Cardiac muscle cell (in vitro differentiated cells and primary cell): ENCODE measurements at regions not wholly inside any gene's neighbourhood (a gene's known extent, or its start where the extent isn't known, plus 50 kb on each side); places are given as distances from the start of the nearest gene placed in this dataset.
"Not testable (repeated sequence)": the region's sequence is repeated elsewhere in the genome, so short reads cannot be mapped to it uniquely, and the experiment has no call there.

Experiments used
- DNase-seq, 2 donors: peaks; one replicate each; pipeline versions ENCODE4 v3.0.0 to v3.0.0-alpha.2; 2010 to 2017; ENCODE audit warnings: low read depth in 1 of 2, low spot score in 1 of 2
- H3K27ac ChIP-seq: fragments of 200-600 bp; sonication (generic); 2 replicates; pipeline ENCODE4 v1.5.1; 2016
- H3K27me3 ChIP-seq: fragments of 200-600 bp; sonication (generic); 2 replicates; pipeline ENCODE4 v1.6.0; 2016; ENCODE audit warnings: control low read depth
- H3K36me3 ChIP-seq: fragments of 200-600 bp; sonication (generic); 2 replicates; pipeline ENCODE4 v1.5.1; 2016; ENCODE audit warnings: control low read depth
- H3K4me1 ChIP-seq: fragments of 200-600 bp; sonication (generic); 2 replicates; pipeline ENCODE4 v1.8.1; 2017; ENCODE audit warnings: low read depth, mild to moderate bottlenecking, mixed run types
- H3K4me3 ChIP-seq: fragments of 200-600 bp; sonication (generic); 2 replicates; pipeline ENCODE4 v1.5.1; 2016; ENCODE audit warnings: mild to moderate bottlenecking
- H3K9me3 ChIP-seq: fragments of 200-600 bp; sonication (generic); 2 replicates; pipeline ENCODE4 v1.5.1; 2017; ENCODE audit warnings: low read depth, mild to moderate bottlenecking, control low read depth
- CTCF ChIP-seq: IDR thresholded peaks from 2 replicates; pipeline ENCODE4 v1.5.1; 2012; ENCODE audit warnings: low read depth, mild to moderate bottlenecking, low read length

DNA sequence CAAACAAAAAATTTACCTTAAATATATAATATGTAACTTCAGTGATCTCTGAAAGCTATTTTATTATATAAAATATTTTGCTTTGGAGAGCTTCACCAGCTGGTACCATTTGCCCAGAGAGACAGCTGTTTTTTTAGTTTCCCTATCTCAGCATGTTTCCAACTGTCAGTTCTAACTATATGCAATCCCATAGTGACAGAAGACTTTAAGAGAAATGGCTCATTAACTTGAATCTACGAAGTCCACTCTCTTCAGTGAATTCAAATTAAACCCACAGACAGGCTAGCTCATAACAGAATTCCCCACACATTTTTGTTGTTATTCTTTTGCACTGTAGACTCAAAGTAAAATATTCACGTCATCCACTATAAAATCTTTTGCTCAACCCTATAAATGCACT, 251.8 kb upstream of the POU5F2 start:
- no peak for DNase-seq
- H3K36me3 ChIP-seq: no peaks in the 10 kb centered on the region
- no peaks in the 10 kb centered on the region for H3K4me1 ChIP-seq
- H3K9me3 ChIP-seq: no peaks in the 10 kb centered on the region
- H3K4me3 ChIP-seq: no peak overlapping the region
- TF ChIP-seq CTCF: no peak
- no peak overlapping the region for H3K27ac ChIP-seq
- H3K27me3 ChIP-seq: no peaks in the 10 kb centered on the region

DNA sequence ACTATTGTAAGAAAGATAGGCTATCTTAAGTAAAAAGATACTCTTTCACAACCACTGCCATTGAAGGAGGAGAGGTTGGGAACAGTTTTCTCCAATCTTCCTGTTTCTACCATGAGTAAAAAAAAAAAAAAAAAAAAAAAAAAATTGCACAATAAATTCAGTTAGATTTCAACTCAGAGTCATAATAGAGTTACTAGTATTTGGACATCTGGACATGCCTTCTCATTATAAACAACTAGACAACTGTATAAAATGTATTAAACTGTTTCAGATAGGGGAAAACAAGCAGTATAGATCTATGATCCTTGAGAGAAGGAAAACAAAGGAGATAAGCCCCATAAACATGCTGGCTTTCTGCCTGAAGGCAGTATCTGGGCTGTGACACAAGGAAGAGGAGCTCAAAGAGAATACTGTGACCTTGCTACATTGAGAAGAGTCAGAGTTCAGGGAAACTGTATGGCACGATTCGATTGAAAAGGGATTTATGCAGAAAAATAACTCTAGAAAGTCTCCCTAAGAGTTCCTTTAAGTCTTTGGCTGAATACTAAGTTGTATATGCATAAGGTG, 249.2 kb upstream of the POU5F2 start:
- Histone ChIP-seq H3K27me3 (no peaks in the 10 kb centered on the region), H3K27ac (no peak overlapping the region), H3K4me3 (no peak overlapping the region), H3K9me3 (no peaks in the 10 kb centered on the region), H3K36me3 (no peaks in the 10 kb centered on the region), H3K4me1 (no peaks in the 10 kb centered on the region)
- no peak for TF ChIP-seq CTCF
- peak in 1 of 2 donors; percentile 41 for DNase-seq

- not testable (repeated sequence) for H3K9me3 ChIP-seq, H3K4me1 ChIP-seq, DNase-seq, H3K27ac ChIP-seq, H3K4me3 ChIP-seq, H3K36me3 ChIP-seq, H3K27me3 ChIP-seq
These were observed 244.7 kb upstream of the POU5F2 start for GRCh38 chr5:93985940-93986570.

GRCh38 chr5:93978222-93978621, 236.8 kb upstream of the POU5F2 start:
- no peaks in the 10 kb centered on the region for H3K27me3 ChIP-seq
- DNase-seq: no peak
- no peaks in the 10 kb centered on the region for H3K36me3 ChIP-seq
- H3K9me3 ChIP-seq: no peaks in the 10 kb centered on the region
- TF ChIP-seq CTCF: no peak
- no peak overlapping the region for H3K27ac ChIP-seq
- H3K4me1 ChIP-seq: no peaks in the 10 kb centered on the region
- no peak overlapping the region for H3K4me3 ChIP-seq

DNA sequence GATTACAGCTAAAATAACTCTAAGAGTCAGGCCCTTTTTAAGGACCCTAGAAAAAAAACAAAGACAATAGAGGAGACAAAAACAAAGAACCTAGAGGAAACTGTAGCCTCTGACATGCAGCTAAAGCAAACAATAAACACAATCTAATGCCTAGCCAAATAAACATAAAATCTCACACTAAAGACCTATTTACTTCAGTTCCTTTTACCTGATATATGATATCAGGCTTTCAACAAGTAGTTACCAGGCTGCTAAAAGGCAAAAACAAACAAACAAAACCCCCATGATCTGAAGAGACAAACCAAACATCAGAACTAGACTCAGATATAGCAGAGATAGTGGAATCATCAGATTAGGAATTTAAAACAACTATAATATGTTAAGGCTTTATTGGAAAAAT, 226.5 kb upstream of the POU5F2 start:
- TF ChIP-seq CTCF: no peak
- DNase-seq: no peak
- Histone ChIP-seq H3K4me1 (no peaks in the 10 kb centered on the region), H3K9me3 (no peaks in the 10 kb centered on the region), H3K4me3 (no peak overlapping the region), H3K36me3 (no peaks in the 10 kb centered on the region), H3K27me3 (no peaks in the 10 kb centered on the region), H3K27ac (no peak overlapping the region)

DNA sequence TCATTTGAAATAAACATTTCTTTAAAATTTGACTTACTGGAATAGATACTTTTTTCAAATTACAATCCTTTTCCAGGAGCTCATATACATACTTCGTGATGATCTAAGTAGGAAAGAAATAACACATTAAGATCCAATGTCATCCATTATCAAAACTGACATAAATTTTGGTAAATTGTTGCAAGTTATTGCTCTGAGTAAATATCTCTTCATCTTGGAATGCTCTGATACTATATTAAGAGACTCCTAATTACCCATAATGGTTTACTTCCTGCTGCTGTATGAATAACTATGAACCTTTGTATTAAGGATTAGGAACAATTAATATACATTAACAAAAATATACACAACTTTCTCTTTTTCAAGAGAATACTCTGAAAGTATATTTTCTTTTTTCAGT, 223.0 kb upstream of the POU5F2 start:
- DNase-seq: no peak
- Histone ChIP-seq H3K4me1 (no peaks in the 10 kb centered on the region), H3K27me3 (no peaks in the 10 kb centered on the region), H3K27ac (no peak overlapping the region), H3K9me3 (no peaks in the 10 kb centered on the region), H3K4me3 (no peak overlapping the region), H3K36me3 (no peaks in the 10 kb centered on the region)
- no peak for TF ChIP-seq CTCF
